OCI-LY3 (cell line): ENCODE measurements at regions not wholly inside any gene's neighbourhood (a gene's known extent, or its start where the extent isn't known, plus 50 kb on each side); places are given as distances from the start of the nearest gene placed in this dataset.

ENCODE experiments used
- CTCF ChIP-seq: fragments of 200-600, 300-600 bp; sonication (generic); IDR thresholded peaks from 2 replicates; pipeline ENCODE4 v1.5.1; 2014; ENCODE audit warnings: antibody characterized with exemption, low read length, low read depth
- EZH2phosphoT487 ChIP-seq: fragments of 200-600 bp; shearing (Covaris generic); IDR thresholded peaks from 2 replicates; pipeline ENCODE4 v1.6.1; 2018; ENCODE audit warnings: antibody characterized with exemption, mixed run types, low read depth

- no peak for TF ChIP-seq CTCF
- TF ChIP-seq EZH2phosphoT487: no peak
These were observed 269.3 kb downstream of the KCNRG start for GRCh38 chr13:50284540-50284939.
